DMS 273 treated with DMSO at 0.1 percent for 48 hours (cell line): ENCODE measurements at regions not wholly inside any gene's neighbourhood (a gene's known extent, or its start where the extent isn't known, plus 50 kb on each side); places are given as distances from the start of the nearest gene placed in this dataset.

Experiments
- DNase-seq: peaks from one replicate; lab custom pipeline; 2025; lab: John Stamatoyannopoulos, UW

DNA sequence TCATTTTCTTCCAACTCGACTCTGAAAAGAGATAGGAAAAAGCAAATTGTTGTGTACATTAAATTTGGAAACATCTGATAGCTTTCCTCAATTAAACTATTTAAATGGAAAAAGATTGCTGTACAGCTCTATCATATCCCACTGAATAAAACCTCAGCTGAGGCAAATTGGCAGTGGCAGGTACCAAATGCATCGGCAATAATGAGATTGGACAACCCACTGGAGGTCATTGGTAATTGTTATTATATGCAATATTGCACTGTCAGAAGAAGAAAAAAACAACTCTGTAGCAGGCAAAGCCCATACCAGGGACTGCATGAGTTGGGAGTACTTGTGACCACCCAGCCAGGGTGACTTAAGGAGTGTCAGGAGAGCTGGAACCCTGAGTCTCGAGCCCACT, 291.6 kb upstream of the SKOR2 start:
- no peak for DNase-seq

DNA sequence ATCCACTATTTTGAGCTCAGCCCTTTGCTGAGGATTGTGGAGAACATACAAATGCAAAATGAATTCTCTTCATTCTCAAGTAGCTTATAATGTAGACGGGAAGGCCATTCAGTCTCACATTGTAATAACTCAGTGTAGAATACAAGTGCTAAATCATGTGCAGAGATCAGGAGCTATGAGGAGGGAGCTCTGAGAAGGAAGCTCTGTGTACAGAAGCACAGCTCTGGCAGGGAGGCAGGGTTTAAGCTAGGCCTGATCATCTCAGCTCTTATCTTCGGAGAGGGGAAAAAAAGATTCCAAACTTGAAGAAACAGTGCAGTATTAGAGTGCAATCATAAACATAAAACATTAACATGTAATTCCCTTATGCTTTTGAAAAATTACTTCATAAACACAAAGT, 291.1 kb upstream of the SKOR2 start:
- no peak for DNase-seq

DNA sequence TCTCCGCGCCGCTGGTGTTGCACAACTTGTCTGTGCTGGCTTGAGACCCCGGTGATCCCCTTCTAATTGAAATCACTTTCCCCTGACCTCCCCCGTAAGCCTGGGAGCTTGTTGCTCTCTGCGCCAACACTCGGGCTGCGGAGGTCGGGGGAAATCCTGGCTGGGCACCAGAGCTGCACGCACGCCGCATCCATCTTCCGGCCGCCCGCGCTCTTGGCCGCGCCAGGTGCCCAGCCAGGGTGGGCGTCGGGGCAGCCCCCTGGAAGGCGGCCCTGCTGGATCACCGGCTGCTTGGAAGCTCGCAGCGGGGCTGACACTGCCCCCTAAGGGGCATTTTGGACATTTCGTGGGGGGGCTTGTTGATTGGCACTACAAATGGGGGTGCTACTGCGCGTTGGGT, 280.3 kb upstream of the SKOR2 start:
- no peak for DNase-seq

DNA sequence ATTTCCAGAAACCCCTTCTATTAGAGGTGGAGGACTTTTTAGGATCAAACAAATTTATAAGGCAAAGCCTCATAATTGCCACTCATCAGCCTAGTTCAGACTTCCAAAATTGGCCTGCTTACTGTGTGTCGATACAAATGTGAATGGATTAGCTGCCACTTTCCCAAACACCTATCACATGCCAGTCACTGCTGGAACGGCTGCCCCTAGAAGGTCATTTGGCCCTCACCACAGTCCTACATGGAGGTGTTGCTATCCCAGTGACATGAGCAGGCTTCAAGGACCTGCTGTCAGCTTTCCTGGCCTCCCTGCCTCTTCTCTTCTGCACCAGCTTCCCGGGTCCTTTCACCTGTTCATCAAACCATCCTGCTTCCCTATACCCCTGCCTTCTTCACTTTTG, 279.2 kb upstream of the SKOR2 start:
- no peak for DNase-seq

DNA sequence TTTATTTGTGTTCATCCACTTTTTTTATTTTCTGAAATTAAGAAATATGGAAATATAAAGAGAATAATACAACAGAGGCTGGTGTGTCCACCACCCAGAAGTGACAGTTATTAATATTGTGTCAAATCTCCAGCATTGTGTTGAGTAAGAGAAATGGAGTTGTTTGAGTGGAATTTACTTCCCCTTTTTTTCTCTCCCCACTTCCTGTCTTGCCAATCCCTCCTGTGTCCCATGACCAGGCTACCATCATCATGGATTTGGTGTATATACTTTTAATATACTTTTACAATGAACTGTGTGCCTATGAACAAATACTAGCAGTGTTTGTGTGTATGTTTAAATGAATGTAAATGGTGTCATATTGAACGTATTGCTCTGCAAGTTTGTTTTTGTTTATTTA, 276.9 kb upstream of the SKOR2 start:
- DNase-seq = no peak

DNA sequence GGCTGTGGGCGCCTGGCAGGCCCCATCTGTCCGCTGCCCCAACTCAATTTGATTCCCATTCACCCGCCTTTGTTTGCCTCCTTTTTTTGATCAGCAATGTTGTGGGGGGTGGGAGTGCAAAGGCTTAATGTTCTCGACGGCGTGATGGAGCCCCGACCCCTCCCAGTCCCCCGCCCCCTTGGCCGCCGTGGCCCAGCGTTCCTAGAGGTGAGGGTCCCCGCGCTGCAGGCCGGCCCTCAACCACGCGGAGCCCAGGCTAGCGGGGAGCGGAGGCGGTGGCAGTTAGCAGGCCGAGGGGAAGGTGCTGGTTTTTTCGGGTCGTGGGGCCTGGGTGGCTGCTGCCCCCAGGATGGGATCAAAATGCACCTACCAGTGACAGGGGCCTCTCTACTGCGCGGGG, 274.7 kb upstream of the SKOR2 start:
- DNase-seq = no peak

DNA sequence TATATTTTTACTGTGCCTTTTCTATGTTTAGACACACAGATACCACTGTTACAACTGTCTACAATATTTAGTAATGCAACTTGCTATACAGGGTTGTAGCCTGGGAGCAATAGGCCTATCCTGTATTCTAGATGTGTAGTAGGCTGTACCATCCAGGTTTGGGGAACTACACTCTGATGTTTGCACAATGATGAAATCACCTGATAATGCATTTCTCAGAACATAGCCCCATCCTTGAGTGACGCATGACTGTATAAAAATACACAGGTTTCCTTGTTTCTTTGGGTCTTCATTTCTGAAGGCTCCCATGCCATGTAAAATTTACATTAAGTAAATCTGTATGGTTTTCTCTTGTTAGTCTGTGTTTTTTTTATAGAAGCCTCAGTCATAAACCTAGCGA, 270.9 kb upstream of the SKOR2 start:
- DNase-seq = no peak

DNA sequence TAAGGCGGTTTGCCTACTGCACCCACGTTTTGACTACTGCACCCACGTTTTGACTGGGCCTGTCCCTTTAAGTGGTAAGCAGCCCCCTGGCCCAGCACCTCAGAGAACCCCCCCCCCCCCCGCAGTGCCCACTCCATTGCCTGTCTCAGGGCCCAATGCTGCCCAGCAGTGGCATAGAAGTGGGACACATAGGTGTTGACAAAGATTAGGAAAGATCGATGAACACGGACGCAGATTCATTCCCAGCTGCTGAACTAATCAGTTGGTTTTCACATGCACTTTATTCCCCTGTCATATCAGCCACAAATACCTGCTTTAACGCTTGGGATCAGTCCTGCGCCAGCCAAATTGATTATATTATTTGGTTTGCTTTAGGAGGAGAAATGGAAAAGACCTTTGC, 268.8 kb upstream of the SKOR2 start:
- DNase-seq = no peak

DNA sequence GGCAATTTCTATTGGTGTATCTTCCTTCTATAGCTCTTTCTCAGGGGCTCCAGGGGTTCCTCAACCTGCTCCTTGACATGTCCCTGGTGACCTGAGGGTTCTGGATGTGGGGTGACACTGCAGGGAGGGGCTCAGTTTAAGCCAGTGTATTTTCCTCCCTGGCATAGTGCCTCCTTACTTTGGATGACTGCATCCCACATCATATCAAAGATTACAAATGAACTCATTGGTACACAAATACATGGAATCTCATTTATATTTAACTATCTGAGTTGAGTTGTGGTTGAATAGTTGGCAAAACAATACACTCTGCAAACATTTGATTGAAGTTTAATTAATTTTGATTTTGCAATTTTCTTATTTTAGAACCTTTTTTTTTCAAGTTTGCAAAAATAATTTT, 268.2 kb upstream of the SKOR2 start:
- no peak for DNase-seq

DNA sequence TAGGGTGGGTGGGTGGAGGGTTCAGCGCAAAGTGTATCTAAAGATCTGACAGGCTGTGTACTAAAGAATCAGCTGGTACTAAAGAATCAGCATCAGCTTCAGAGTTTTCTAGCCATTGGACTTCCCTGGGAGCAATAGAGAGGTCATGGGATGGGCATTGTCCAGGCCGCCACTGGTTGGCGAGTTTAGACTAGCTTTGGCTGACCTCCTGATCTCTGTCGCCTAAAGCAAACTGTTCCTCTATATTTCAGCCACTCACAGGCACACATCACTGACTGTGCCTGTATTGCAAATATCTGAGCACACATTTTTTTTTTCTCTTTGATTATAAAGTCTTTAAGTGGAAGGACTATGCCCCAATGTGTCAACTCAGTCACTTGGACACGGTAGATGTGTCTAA, 267.8 kb upstream of the SKOR2 start:
- DNase-seq = no peak

DNA sequence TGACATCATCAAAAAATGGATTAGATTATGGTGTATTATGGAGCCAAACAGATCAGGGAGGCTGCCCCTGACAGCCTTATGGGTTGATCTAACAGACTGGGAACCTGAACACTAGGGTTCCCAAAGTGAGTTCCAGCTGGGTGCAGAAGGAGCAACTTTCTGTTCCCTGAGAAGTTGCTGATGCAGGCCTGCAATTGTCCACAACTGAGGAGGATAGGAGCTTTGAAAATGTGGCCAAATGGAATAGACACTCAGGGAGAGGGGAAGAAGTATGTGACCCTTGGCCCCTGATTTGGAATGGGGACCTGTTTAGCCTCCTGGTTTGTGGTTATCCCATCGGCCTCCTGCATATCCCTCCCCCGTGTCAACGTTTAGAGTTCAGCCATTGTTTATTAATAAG, 262.2 kb upstream of the SKOR2 start:
- no peak for DNase-seq

DNA sequence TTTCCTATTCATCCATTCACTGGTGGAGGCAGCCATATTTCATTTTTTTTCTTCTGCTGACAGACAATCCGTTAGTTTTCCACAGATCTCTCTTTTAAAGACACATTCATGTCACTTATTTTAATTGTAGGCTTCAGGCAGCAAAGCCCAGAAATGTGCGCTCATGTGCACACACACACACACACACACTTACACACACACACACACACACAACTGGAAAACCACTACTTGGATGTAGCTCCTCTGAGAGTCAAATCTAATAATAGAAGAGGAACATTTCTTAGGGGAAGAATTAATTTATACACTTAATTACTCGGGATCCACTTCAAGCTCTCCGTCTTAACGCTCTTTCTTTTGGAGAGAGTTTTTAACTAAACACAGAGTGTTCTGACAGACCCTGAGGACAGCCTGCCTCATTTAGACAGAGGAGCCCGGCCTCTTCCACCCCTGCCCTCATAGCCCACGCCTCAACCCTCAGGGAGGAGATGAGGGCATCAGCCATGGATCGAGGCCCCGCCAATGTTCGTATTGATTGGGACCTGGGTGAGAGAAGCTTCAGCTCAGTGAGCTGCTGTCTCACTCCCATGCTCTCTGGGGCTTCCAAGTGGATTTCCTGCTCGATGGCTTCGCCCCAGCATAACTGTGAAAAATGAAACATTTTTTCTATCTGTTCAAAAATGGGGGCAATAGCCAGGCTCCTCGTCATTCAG, 261.4 kb upstream of the SKOR2 start:
- no peak for DNase-seq

DNA sequence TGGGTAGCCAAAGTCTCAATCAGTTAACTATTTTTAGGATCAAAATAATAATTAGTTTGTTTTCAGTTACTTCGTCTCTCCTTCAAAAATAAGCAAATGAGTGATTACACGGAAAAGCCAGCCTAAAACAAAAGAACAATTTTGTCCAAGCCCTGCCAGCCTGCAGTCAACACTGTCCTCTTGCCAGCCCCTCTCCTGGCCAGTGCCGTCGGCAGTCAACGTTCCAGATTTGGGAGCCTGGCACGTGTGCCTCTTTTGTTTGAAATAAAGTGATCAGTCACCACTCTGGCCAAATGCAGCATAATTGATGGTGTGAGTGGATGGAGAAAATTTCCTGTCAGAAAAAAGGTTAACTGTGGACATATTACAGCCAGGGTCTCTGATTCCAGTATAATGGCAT, 260.6 kb upstream of the SKOR2 start:
- no peak for DNase-seq

DNA sequence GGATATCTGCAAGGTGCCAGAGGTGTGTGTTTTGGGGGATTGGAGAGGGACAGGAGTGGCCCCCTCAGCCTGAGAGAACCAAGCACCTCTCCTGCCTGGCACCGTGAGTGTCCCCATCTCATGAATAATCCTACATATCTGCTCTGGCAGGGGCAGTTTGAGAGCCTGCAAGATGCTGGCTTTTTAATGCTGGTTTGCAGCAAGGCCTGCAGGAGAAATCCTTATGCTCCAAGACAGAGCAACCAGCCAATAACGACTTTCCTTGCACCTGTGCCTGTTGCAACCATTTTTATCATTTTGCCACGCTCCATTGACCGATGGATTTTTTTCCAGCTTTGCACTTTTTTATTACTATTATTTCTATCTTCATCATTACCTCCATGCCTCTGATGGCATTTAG, 259.4 kb upstream of the SKOR2 start:
- DNase-seq = no peak

DNA sequence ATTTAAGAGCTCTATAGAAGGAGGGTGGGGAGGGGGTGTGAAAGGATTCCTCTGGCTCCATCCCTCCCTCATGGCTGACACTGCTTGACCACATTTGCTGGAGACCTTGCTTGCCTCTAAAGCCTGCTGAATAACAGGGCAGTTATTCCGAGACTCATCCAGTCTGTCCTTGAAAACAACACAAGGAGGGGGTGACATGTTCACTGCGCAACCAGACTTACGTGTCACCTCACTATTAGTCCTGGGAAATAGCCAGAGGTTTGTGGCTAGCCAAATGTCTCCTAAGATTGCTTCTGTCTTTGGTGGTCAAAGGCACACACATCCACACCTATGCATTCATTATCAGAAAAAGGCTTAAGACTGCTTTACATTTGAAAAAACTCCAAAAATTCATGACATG, 256.2 kb upstream of the SKOR2 start:
- DNase-seq = no peak

DNA sequence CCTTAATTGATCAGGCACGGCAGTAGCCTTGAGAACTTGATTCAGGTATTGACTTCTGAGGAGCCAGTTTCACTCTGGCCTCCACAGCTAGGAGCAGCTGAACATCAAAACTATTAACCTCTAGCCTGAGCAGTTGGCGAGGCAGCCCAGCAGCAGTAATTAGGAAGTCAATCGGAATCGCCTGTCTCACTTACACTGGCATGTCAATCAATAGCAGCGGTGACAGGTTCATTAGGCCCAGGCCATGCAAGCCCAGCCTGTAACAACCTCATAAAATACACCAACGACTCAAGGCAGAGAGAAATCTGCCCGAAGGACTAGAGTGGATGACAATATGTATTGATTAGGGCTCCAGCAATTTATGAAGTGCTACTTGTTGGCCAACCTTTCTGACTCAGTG, 255.4 kb upstream of the SKOR2 start:
- DNase-seq = no peak

DNA sequence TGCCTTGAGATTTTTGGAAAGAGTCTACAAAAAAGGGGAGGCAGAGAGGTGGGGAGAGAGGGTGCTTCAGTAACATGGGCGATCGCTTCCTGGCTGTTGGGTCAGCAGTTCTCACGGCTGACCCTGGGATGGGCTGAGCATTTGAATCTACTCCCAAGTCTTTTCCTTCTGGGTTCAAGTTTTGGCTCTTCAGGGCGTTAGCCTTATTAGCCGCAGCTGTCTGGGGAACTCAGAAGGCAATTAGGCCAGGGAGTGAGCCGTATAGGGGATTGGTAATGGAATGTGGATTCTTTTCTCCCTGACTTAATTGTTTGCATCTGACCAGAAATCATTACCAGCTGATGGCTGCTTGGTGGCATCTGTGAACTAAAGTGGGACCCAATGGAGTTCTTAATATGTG, 250.5 kb upstream of the SKOR2 start:
- no peak for DNase-seq

DNA sequence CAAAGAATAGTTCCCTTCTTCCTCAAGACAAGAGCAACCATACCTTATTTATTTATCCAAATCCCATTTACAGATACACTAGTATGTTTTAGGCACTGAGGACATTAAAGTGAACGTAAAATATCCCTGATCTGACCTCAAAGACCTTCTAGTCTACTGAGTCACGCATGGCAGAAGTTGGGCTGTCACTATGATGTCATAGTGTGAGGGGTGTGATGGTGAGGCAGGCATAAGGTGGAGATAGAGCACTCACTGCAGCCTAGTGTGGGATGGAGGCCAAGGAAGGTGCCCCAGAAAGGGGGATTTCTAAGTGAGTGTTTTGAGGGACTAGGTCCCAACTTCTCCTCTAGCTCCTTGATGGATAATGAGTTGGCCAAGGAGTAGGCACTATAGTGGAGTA, 249.5 kb upstream of the SKOR2 start:
- DNase-seq = no peak

DNA sequence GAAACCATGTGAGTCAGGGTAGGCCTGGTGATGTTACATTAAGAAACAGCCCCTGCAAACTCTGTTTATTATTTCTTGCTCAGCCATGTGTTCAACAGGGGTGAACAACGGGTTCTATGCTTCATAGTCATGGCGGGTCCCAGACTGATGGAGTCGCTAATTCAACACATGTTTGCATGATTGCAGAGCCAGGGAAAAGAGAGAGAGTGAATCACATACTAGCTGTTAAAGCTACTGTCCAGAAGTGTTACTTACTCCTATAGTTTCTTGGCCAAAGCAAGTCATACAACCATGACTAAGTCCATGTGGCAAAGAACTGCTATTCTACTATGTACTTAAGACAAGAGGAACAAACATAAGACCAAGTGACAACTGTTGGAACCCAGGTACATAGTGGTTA, 241.2 kb upstream of the SKOR2 start:
- DNase-seq = no peak

DNA sequence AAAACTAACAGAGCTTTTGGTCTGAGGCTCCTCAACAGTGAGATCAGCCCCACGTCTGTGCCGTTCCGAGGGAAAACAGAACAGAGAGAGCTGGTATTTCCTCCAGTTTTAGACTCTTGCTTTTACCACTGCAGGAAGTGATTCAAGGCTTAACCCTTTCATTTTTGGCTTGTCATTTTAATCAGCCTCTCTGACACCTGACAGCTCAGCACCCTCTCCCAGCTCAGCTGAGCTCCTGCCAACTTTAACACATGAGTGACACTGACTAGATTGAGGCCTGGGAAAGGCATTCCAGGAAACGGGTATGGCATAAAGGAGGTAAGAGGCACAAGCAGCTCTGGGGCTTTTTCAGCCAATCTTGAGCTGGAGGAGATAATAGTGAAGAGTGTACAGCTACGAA, 239.4 kb upstream of the SKOR2 start:
- DNase-seq = no peak

DNA sequence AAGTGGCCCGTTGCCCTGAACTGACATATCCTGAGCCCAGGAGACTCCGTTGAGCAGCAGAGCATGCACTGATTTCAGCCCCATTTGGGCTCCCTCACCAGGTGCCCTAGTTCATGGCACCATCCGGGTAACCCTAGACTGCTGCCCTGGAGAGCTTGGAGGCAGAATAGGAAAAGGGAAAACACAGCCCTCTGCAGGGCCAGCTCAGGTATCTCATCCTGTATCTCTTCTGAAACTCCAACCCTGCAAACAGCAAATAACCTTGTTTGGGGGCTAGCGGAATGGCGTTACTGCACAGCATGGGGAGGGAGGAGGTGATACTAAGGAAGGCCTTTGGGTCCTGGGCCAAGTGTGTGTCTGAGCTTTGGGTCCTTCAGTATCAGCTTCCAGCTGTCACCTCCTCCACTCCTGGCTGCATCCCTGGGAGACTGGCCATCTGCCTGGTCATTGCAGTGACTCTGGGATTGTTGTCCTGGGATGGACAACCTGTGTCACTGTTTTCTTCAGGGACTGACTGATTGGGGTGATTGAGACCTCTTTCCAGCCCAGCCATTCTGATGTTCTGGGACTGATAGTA, 233.8 kb upstream of the SKOR2 start:
- no peak for DNase-seq

DNA sequence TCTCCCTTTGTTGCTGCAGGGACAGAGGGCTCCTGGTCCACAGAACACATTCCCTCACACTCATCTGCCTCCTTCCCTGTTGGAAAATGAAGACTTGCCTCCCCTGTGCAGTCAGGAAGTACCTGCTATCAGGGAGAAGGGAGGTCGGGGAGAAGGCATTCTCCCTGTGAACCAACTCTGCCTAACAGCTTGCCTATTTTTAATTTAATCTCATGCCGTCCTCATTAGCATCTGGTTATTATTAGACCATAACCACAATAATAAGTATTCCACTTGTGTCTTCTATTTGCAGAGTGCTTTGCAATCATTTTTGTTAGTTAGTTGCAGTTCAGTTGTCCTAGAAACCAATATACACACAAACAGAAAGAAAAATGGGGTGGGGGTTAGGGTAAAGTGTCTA, 232.6 kb upstream of the SKOR2 start:
- DNase-seq = no peak

DNA sequence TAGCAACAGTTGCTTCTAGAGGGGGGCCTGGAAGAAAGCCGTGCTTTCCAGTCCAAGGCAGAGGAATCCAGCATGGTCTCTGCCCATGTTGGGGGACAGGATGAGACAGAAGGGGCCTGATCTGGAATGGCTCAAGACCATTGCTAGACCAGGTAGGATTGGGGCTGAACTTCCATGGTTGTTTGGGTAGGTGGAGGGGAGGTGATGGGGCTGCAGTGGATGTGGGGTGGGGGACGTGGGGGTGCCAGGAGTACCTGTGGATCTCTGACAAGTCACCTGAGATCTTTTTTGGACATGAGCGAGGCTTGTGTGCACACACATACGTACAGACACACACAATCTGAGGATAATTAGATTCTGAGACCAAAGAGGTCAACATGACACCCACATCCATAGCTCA, 228.7 kb upstream of the SKOR2 start:
- DNase-seq = no peak

DNA sequence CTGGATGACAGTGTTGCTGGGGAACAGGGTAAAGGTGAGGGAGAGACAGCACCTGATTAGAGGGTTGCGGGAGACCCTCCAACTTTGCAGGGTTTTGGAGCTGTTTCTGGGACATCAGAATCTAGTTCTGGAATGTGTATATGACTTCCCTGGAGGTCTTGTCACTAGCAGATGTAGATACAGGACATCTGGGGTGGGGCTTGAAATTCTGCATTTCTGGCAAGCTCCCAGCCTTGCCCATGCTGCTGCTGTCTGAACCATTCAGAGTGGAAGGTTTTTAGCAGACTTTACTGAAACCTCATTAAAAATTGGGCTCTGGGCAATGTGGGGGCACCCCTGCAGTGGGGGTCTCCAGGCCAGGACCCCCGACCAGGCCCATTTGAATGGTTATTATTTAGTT, 220.3 kb upstream of the SKOR2 start:
- no peak for DNase-seq

DNA sequence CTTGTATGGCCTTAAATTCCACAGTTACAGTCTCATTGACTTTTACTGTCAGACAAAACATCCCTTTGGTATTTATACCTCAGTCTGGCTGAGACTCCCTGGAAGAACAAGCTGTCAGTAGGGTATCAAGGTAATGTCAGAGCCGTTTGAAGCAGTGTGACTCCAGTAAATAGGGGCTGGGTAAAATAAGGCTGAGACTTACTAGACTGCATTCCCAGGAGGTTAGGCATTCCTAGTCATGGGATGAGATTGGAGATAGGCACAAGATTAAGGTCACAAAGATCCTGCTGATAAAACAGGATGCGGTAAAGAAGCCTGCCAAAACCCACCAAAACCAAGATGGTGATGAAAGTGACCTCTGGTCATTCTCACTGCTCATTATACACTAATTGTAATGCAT, 219.5 kb upstream of the SKOR2 start:
- no peak for DNase-seq
